Activated naive CD4-positive, alpha-beta T cell treated with anti-CD3 and anti-CD28 coated beads for 36 hours (primary cell): ENCODE measurements at regions not wholly inside any gene's neighbourhood (a gene's known extent, or its start where the extent isn't known, plus 50 kb on each side); places are given as distances from the start of the nearest gene placed in this dataset.

Experiments used
- CTCF ChIA-PET: fragments of 350-600 bp; sonication (Branson Sonifier 250); formaldehyde crosslinking; loops from one replicate; lab custom pipeline; 2021; ENCODE audit warnings: antibody characterized with exemption; lab: Charles Lee
- DNase-seq: peaks from one replicate; pipeline ENCODE4 v3.0.0-alpha.2; 2020
- H3K27ac Mint-ChIP-seq: one replicate; pipeline ENCODE4 v1.8.0; 2021; ENCODE audit warnings: mild to moderate bottlenecking, mixed read lengths
- H3K27me3 Mint-ChIP-seq: one replicate; pipeline ENCODE4 v1.8.0; 2021; ENCODE audit warnings: low read depth, mixed read lengths
- H3K36me3 Mint-ChIP-seq: one replicate; pipeline ENCODE4 v1.8.0; 2021; ENCODE audit warnings: low read depth, mixed read lengths
- H3K4me1 Mint-ChIP-seq: one replicate; pipeline ENCODE4 v1.8.0; 2021; ENCODE audit warnings: low read depth, mixed read lengths
- H3K4me3 Mint-ChIP-seq: one replicate; pipeline ENCODE4 v1.8.0; 2021; ENCODE audit warnings: mild to moderate bottlenecking, moderate library complexity, mixed read lengths
- H3K9me3 Mint-ChIP-seq: one replicate; pipeline ENCODE4 v1.8.0; 2021; ENCODE audit warnings: mixed read lengths
- intact Hi-C: fragments of 100-400 bp; cut with micrococcal nuclease; formaldehyde crosslinking; loops from one replicate; pipeline ENCODE4 v1.15.1; 2023

GRCh38 chr9:89752154-89752553 lies 147.3 kb downstream of the GADD45G start:
- peaks cover 17% of the 10 kb centered on the region for H3K4me1 Mint-ChIP-seq
- H3K4me3 Mint-ChIP-seq: no peak overlapping the region
- no peaks in the 10 kb centered on the region for H3K27me3 Mint-ChIP-seq
- intact Hi-C loops: no loop called here
- H3K27ac Mint-ChIP-seq: no peak overlapping the region
- peaks cover 1% of the 10 kb centered on the region for H3K9me3 Mint-ChIP-seq
- no peak for DNase-seq
- CTCF ChIA-PET: interaction anchor here (0.7 to 1.1 kb wide), 2 partner anchors 150 to 208 kb away, joined by 3 to 5 read pairs; no protein-coding TSS in a partner anchor
- H3K36me3 Mint-ChIP-seq: no peaks in the 10 kb centered on the region

- Mint-ChIP-seq H3K36me3 (no peaks in the 10 kb centered on the region), H3K4me1 (peaks cover 9% of the 10 kb centered on the region), H3K9me3 (peaks cover 1% of the 10 kb centered on the region), H3K4me3 (no peak overlapping the region), H3K27me3 (no peaks in the 10 kb centered on the region), H3K27ac (no peak overlapping the region)
- intact Hi-C loops: no loop called here
- CTCF ChIA-PET: interaction anchor here (0.7 to 0.9 kb wide), 2 partner anchors 57 to 1050 kb away, joined by 3 read pairs; no protein-coding TSS in a partner anchor
- DNase-seq: no peak
Observed at GRCh38 chr9:89753472-89754055, 148.8 kb downstream of the GADD45G start.

GRCh38 chr9:89754193-89754592 lies 149.4 kb downstream of the GADD45G start:
- Mint-ChIP-seq H3K27me3 (no peaks in the 10 kb centered on the region), H3K4me3 (no peak overlapping the region), H3K9me3 (peaks cover 1% of the 10 kb centered on the region), H3K27ac (no peak overlapping the region), H3K36me3 (no peaks in the 10 kb centered on the region), H3K4me1 (peaks cover 5% of the 10 kb centered on the region)
- CTCF ChIA-PET: interaction anchor here (0.9 kb wide), 1 partner anchor 57 kb away, joined by 3 read pairs; no protein-coding TSS in a partner anchor
- DNase-seq: no peak
- intact Hi-C loops: no loop called here

GRCh38 chr9:89755821-89756220 lies 151.0 kb downstream of the GADD45G start:
- H3K4me3 Mint-ChIP-seq: no peak overlapping the region
- intact Hi-C loops: no loop called here
- CTCF ChIA-PET: no interaction called here
- no peaks in the 10 kb centered on the region for H3K36me3 Mint-ChIP-seq
- no peaks in the 10 kb centered on the region for H3K27me3 Mint-ChIP-seq
- no peaks in the 10 kb centered on the region for H3K4me1 Mint-ChIP-seq
- H3K9me3 Mint-ChIP-seq: no peaks in the 10 kb centered on the region
- DNase-seq: no peak
- H3K27ac Mint-ChIP-seq: no peak overlapping the region

GRCh38 chr9:89756891-89757537 lies 152.2 kb downstream of the GADD45G start:
- H3K9me3 Mint-ChIP-seq: no peaks in the 10 kb centered on the region
- no peaks in the 10 kb centered on the region for H3K4me1 Mint-ChIP-seq
- H3K27ac Mint-ChIP-seq: no peak overlapping the region
- no peaks in the 10 kb centered on the region for H3K27me3 Mint-ChIP-seq
- intact Hi-C loops: no loop called here
- no peak for DNase-seq
- no peak overlapping the region for H3K4me3 Mint-ChIP-seq
- CTCF ChIA-PET: no interaction called here
- H3K36me3 Mint-ChIP-seq: no peaks in the 10 kb centered on the region

DNA sequence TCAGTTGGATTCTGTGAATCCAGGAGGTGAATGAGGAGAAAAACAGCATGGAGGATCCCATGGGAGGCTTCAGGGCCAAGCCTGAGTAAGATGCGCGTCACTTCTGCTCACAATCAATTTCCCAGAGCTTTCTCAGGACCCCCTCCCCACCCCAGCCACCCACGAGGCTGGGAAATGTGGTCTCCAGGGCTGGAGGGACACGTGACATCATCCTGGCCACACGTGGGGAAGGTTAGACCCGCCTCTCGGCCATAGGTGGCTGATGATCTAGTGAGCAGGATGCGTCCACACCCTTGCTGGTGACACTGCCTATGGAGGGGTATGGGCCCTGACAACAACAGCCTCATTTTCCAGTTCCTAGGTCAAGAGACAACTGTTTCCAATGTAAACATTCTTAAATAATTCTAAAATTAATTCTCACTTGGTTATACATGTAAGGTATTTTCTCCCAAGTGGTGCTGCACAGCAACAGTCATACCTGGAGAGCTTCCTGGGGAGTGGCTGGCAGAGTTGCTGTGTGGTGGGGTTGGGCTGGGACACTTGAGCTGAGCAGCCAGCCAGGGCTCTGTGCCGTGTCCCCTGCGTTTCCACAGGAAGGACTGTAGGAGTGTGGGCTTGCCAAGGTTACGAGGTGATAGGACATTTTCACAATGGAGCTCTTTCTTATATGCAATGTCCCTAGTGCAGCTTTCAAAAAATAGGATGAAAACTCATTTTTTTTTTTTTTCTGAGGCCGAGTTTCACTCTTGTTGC lies 153.1 kb downstream of the GADD45G start:
- H3K9me3 Mint-ChIP-seq: no peaks in the 10 kb centered on the region
- no peak overlapping the region for H3K4me3 Mint-ChIP-seq
- no peak for DNase-seq
- CTCF ChIA-PET: no interaction called here
- intact Hi-C loops: no loop called here
- H3K27ac Mint-ChIP-seq: no peak overlapping the region
- H3K27me3 Mint-ChIP-seq: no peaks in the 10 kb centered on the region
- H3K36me3 Mint-ChIP-seq: no peaks in the 10 kb centered on the region
- H3K4me1 Mint-ChIP-seq: no peaks in the 10 kb centered on the region

DNA sequence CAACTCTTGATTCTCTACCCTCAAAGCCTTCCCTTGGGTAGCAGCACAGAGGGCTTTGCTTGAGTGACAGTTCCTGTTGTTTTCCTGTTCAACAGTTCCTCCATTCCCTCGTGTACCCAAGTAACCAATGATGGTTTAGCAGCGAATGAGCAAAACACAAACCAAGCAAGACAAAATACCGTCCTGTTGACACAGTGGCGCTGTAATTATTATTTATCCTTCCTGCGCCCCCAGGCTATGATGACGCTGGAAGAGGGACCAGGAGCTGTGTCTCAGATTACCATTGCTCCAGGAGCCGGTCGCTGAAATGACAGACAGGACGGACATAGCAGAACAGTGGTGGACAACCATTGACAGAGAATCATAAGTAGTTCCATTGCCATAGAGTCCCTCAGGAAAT lies 154.8 kb downstream of the GADD45G start:
- Mint-ChIP-seq H3K4me3 (no peak overlapping the region), H3K36me3 (no peaks in the 10 kb centered on the region), H3K9me3 (no peaks in the 10 kb centered on the region), H3K27ac (no peak overlapping the region), H3K27me3 (no peaks in the 10 kb centered on the region), H3K4me1 (no peaks in the 10 kb centered on the region)
- DNase-seq: no peak
- CTCF ChIA-PET: interaction anchor here (1.5 kb wide), 1 partner anchor 182 kb away, joined by 5 read pairs; no protein-coding TSS in a partner anchor
- intact Hi-C loops: no loop called here

GRCh38 chr9:89760123-89760522 lies 155.3 kb downstream of the GADD45G start:
- CTCF ChIA-PET: interaction anchor here (1.5 kb wide), 1 partner anchor 182 kb away, joined by 5 read pairs; no protein-coding TSS in a partner anchor
- intact Hi-C loops: no loop called here

DNA sequence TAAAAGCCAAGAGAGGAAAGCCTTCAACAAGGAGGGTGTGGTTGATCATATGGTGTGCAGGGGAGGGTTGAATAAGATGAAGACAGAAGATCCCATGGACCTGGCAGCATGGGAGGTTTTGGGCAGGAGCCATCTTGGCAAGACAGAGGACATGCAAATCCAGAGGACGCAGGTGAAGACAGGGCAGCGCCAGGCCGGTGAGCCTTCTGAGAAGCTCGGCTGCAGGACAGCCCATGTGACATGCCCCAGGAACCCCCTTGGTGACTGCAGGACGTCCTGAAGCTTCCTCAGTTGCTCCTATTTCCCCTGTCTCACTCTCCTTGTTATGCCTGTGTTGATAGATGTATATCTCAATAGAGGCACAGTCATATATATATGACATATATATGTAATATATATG lies 159.4 kb downstream of the GADD45G start:
- no peak for DNase-seq
- H3K4me3 Mint-ChIP-seq: no peak overlapping the region
- H3K27ac Mint-ChIP-seq: no peak overlapping the region
- H3K9me3 Mint-ChIP-seq: no peaks in the 10 kb centered on the region
- H3K36me3 Mint-ChIP-seq: no peaks in the 10 kb centered on the region
- no peaks in the 10 kb centered on the region for H3K27me3 Mint-ChIP-seq
- peaks cover 3% of the 10 kb centered on the region for H3K4me1 Mint-ChIP-seq
- CTCF ChIA-PET: interaction anchor here (0.6 to 1.3 kb wide), 2 partner anchors 160 to 380 kb away, joined by 3 to 4 read pairs; no protein-coding TSS in a partner anchor
- intact Hi-C loops: no loop called here

More at GRCh38 chr9:89760123-89760522, 155.3 kb downstream of the GADD45G start:
- Mint-ChIP-seq H3K36me3 (no peaks in the 10 kb centered on the region), H3K27me3 (no peaks in the 10 kb centered on the region), H3K9me3 (no peaks in the 10 kb centered on the region), H3K4me3 (no peak overlapping the region), H3K27ac (no peak overlapping the region), H3K4me1 (no peaks in the 10 kb centered on the region)
- DNase-seq: no peak

GRCh38 chr9:89765211-89765946 lies 160.6 kb downstream of the GADD45G start:
- H3K36me3 Mint-ChIP-seq: no peaks in the 10 kb centered on the region
- H3K27ac Mint-ChIP-seq: no peak overlapping the region
- H3K9me3 Mint-ChIP-seq: no peaks in the 10 kb centered on the region
- H3K27me3 Mint-ChIP-seq: no peaks in the 10 kb centered on the region
- no peak overlapping the region for H3K4me3 Mint-ChIP-seq
- intact Hi-C loops: no loop called here
- DNase-seq: no peak
- H3K4me1 Mint-ChIP-seq: peaks cover 3% of the 10 kb centered on the region
- CTCF ChIA-PET: interaction anchor here (0.9 kb wide), 1 partner anchor 27 kb away, joined by 3 read pairs; no protein-coding TSS in a partner anchor

DNA sequence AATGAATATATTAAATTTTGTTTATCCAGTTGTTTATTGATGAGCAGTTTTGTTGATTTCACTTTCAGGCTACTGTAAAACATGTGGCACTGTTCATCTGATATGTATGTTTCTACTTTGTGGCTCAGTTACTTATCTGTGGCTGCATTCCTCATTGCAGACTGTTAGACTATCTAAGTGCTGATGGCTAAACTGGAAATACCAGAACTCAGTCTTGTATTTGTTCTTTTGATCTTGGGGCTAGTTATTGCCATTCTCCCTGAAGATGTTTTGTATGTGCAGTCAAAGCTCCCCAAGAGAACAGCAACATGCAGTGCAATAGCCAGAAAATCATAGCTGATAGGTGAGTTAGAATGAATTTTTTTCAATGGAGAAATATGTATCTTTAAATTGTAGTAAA lies 162.2 kb downstream of the GADD45G start:
- Mint-ChIP-seq H3K9me3 (no peaks in the 10 kb centered on the region), H3K27me3 (no peaks in the 10 kb centered on the region), H3K4me1 (peaks cover 6% of the 10 kb centered on the region), H3K36me3 (no peaks in the 10 kb centered on the region), H3K27ac (no peak overlapping the region), H3K4me3 (no peak overlapping the region)
- intact Hi-C loops: no loop called here
- CTCF ChIA-PET: interaction anchor here (1.4 kb wide), 1 partner anchor 11 kb away, joined by 3 read pairs; no protein-coding TSS in a partner anchor
- no peak for DNase-seq

DNA sequence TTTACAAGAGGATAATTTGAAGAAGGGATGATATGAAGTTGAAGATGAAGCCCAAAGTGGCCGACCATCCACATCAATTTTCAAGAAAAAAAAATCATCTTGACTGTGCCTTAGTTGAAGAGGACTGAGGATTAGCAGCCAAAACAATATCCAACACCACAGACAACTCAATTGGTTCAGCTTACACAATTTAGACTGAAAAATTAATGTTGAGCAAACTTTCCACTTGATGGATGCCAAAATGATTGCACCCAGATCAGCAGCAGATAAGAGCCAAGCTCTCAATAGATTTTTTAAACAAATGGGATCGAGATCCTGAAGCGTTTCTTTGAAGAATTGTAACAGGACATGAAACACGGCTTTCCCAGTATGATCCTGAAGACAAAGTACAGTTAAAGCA lies 163.2 kb downstream of the GADD45G start:
- no peaks in the 10 kb centered on the region for H3K27me3 Mint-ChIP-seq
- no peak overlapping the region for H3K4me3 Mint-ChIP-seq
- H3K27ac Mint-ChIP-seq: peak overlapping the region; percentile 11
- peaks cover 6% of the 10 kb centered on the region for H3K4me1 Mint-ChIP-seq
- no peaks in the 10 kb centered on the region for H3K9me3 Mint-ChIP-seq
- no peak for DNase-seq
- no peaks in the 10 kb centered on the region for H3K36me3 Mint-ChIP-seq
- intact Hi-C loops: no loop called here
- CTCF ChIA-PET: interaction anchor here (1.4 kb wide), 1 partner anchor 10 kb away, joined by 3 read pairs; no protein-coding TSS in a partner anchor
